Activated CD4-positive, alpha-beta T cell treated with anti-CD3 and anti-CD28 coated beads for 36 hours (primary cell): ENCODE measurements at regions not wholly inside any gene's neighbourhood (a gene's known extent, or its start where the extent isn't known, plus 50 kb on each side); places are given as distances from the start of the nearest gene placed in this dataset.
"Not testable (repeated sequence)": the region's sequence is repeated elsewhere in the genome, so short reads cannot be mapped to it uniquely, and the experiment has no call there.

Source experiments
- ATAC-seq: fragments of 200-7000 bp; cut with Tn5 transposase; one replicate; pipeline ENCODE4 v1.10.0; 2021; ENCODE audit warnings: mild to moderate bottlenecking, moderate library complexity
- CTCF ChIA-PET: fragments of 350-600 bp; sonication (Branson Sonifier 250); formaldehyde crosslinking; loops from one replicate; lab custom pipeline; 2021; ENCODE audit warnings: antibody characterized with exemption; lab: Charles Lee
- POLR2A ChIA-PET: fragments of 350-600 bp; sonication (Branson Sonifier 250); formaldehyde crosslinking; loops from one replicate; lab custom pipeline; 2021; ENCODE audit warnings: antibody characterized with exemption, inconsistent platforms; lab: Charles Lee
- DNase-seq: peaks from one replicate; pipeline ENCODE4 v3.0.0-alpha.2; 2020
- H3K27ac Mint-ChIP-seq: one replicate; pipeline ENCODE4 v1.8.0; 2021; ENCODE audit warnings: mixed read lengths
- H3K27me3 Mint-ChIP-seq: one replicate; pipeline ENCODE4 v1.8.0; 2021; ENCODE audit warnings: mixed read lengths
- H3K36me3 Mint-ChIP-seq: one replicate; pipeline ENCODE4 v1.8.0; 2021; ENCODE audit warnings: low read depth, mixed read lengths
- H3K4me1 Mint-ChIP-seq: one replicate; pipeline ENCODE4 v1.8.0; 2021; ENCODE audit warnings: mixed read lengths
- H3K4me3 Mint-ChIP-seq: one replicate; pipeline ENCODE4 v1.8.0; 2021; ENCODE audit warnings: mild to moderate bottlenecking, moderate library complexity, mixed read lengths
- H3K9me3 Mint-ChIP-seq: one replicate; pipeline ENCODE4 v1.8.0; 2021; ENCODE audit warnings: low read depth, mixed read lengths
- intact Hi-C, 2 experiments: fragments of 100-400 bp; cut with DNase I in 1 of 2; cut with micrococcal nuclease in 1 of 2; formaldehyde crosslinking; loops; one replicate each; pipeline versions ENCODE4 v1.14.2 to v1.15.1; 2022 to 2024; cut with DNase I, micrococcal nuclease

GRCh38 chr4:28514766-28515165 is 1654.1 kb downstream of the STIM2 start:
- intact Hi-C loops, H3K4me1 Mint-ChIP-seq, H3K27me3 Mint-ChIP-seq, H3K4me3 Mint-ChIP-seq, CTCF ChIA-PET, DNase-seq, H3K27ac Mint-ChIP-seq, H3K36me3 Mint-ChIP-seq, H3K9me3 Mint-ChIP-seq, ATAC-seq, POLR2A ChIA-PET: not testable (repeated sequence)

GRCh38 chr4:28518561-28519165 is 1658.0 kb downstream of the STIM2 start:
- Mint-ChIP-seq H3K4me1 (no peaks in the 10 kb centered on the region), H3K9me3 (peaks cover 9% of the 10 kb centered on the region), H3K27ac (no peak overlapping the region), H3K4me3 (no peak overlapping the region), H3K27me3 (no peaks in the 10 kb centered on the region), H3K36me3 (no peaks in the 10 kb centered on the region)
- intact Hi-C loops, result no loop called here
- ATAC-seq (no peak), DNase-seq (no peak)
- ChIA-PET CTCF (no interaction called here), POLR2A (no interaction called here)

- CTCF ChIA-PET, result no interaction called here
Measured at GRCh38 chr4:28523681-28524190, 1663.1 kb downstream of the STIM2 start.

GRCh38 chr4:28536124-28536523 is 1675.5 kb downstream of the STIM2 start:
- POLR2A ChIA-PET, result no interaction called here
- Mint-ChIP-seq H3K4me3 (no peak overlapping the region), H3K27ac (no peak overlapping the region), H3K9me3 (peaks cover 8% of the 10 kb centered on the region), H3K36me3 (no peaks in the 10 kb centered on the region), H3K4me1 (no peaks in the 10 kb centered on the region), H3K27me3 (no peaks in the 10 kb centered on the region)
- no peak for ATAC-seq
- intact Hi-C loops, result no loop called here
- no peak for DNase-seq
- CTCF ChIA-PET, result no interaction called here

More at GRCh38 chr4:28523681-28524190, 1663.1 kb downstream of the STIM2 start:
- ATAC-seq, result no peak
- Mint-ChIP-seq H3K9me3 (peaks cover 9% of the 10 kb centered on the region), H3K27ac (no peak overlapping the region), H3K4me3 (no peak overlapping the region), H3K27me3 (no peaks in the 10 kb centered on the region), H3K4me1 (no peaks in the 10 kb centered on the region), H3K36me3 (no peaks in the 10 kb centered on the region)
- intact Hi-C loops, result no loop called here
- POLR2A ChIA-PET, result no interaction called here
- DNase-seq, result no peak

GRCh38 chr4:28545986-28546385 is 1685.3 kb downstream of the STIM2 start:
- ATAC-seq (no peak), DNase-seq (no peak)
- POLR2A ChIA-PET, result no interaction called here
- intact Hi-C loops, result no loop called here
- Mint-ChIP-seq H3K27me3 (no peaks in the 10 kb centered on the region), H3K27ac (no peak overlapping the region), H3K4me1 (no peaks in the 10 kb centered on the region), H3K9me3 (peaks cover 1% of the 10 kb centered on the region), H3K4me3 (no peak overlapping the region), H3K36me3 (no peaks in the 10 kb centered on the region)
- CTCF ChIA-PET, result interaction anchor here (0.7 kb wide), 1 partner anchor 38 kb away, joined by 3 read pairs; no protein-coding TSS in a partner anchor

GRCh38 chr4:28548136-28548535 is 1687.5 kb downstream of the STIM2 start:
- intact Hi-C loops, result no loop called here
- no peak overlapping the region for H3K27ac Mint-ChIP-seq
- no peak for DNase-seq
- no peak overlapping the region for H3K4me3 Mint-ChIP-seq
- ChIA-PET CTCF (no interaction called here), POLR2A (no interaction called here)
- peaks cover 2% of the 10 kb centered on the region for H3K9me3 Mint-ChIP-seq
- no peaks in the 10 kb centered on the region for H3K27me3 Mint-ChIP-seq
- no peaks in the 10 kb centered on the region for H3K4me1 Mint-ChIP-seq
- no peak for ATAC-seq
- no peaks in the 10 kb centered on the region for H3K36me3 Mint-ChIP-seq

GRCh38 chr4:28548594-28548993 is 1688.0 kb downstream of the STIM2 start:
- ChIA-PET POLR2A (no interaction called here), CTCF (no interaction called here)
- no peak overlapping the region for H3K27ac Mint-ChIP-seq
- no peaks in the 10 kb centered on the region for H3K36me3 Mint-ChIP-seq
- H3K4me3 Mint-ChIP-seq, result no peak overlapping the region
- intact Hi-C loops, result no loop called here
- ATAC-seq (no peak), DNase-seq (no peak)
- peaks cover 2% of the 10 kb centered on the region for H3K9me3 Mint-ChIP-seq
- H3K4me1 Mint-ChIP-seq, result no peaks in the 10 kb centered on the region
- H3K27me3 Mint-ChIP-seq, result no peaks in the 10 kb centered on the region

- H3K27ac Mint-ChIP-seq, result no peak overlapping the region
- POLR2A ChIA-PET, result no interaction called here
- CTCF ChIA-PET, result no interaction called here
- no peaks in the 10 kb centered on the region for H3K4me1 Mint-ChIP-seq
- DNase-seq, result no peak
- H3K4me3 Mint-ChIP-seq, result no peak overlapping the region
- ATAC-seq, result no peak
- intact Hi-C loops, result no loop called here
- H3K36me3 Mint-ChIP-seq, result no peaks in the 10 kb centered on the region
- peaks cover 10% of the 10 kb centered on the region for H3K9me3 Mint-ChIP-seq
- H3K27me3 Mint-ChIP-seq, result no peaks in the 10 kb centered on the region
Measured at GRCh38 chr4:28555866-28556265, 1695.2 kb downstream of the STIM2 start.

- POLR2A ChIA-PET, result no interaction called here
- Mint-ChIP-seq H3K36me3 (no peaks in the 10 kb centered on the region), H3K4me1 (no peaks in the 10 kb centered on the region), H3K9me3 (peaks cover 7% of the 10 kb centered on the region), H3K27ac (no peak overlapping the region), H3K4me3 (no peak overlapping the region), H3K27me3 (no peaks in the 10 kb centered on the region)
- DNase-seq (no peak), ATAC-seq (no peak)
- intact Hi-C loops, result no loop called here
- CTCF ChIA-PET, result no interaction called here
Measured at GRCh38 chr4:28557755-28558154, 1697.1 kb downstream of the STIM2 start.

GRCh38 chr4:28558895-28559294 is 1698.3 kb downstream of the STIM2 start:
- Mint-ChIP-seq H3K36me3 (no peaks in the 10 kb centered on the region), H3K9me3 (peaks cover 7% of the 10 kb centered on the region), H3K27me3 (no peaks in the 10 kb centered on the region), H3K4me1 (no peaks in the 10 kb centered on the region), H3K4me3 (no peak overlapping the region), H3K27ac (no peak overlapping the region)
- ChIA-PET CTCF (no interaction called here), POLR2A (no interaction called here)
- ATAC-seq, result no peak
- intact Hi-C loops, result no loop called here
- DNase-seq, result no peak

- Mint-ChIP-seq H3K27me3 (no peaks in the 10 kb centered on the region), H3K9me3 (peaks cover 8% of the 10 kb centered on the region), H3K4me1 (no peaks in the 10 kb centered on the region), H3K27ac (no peak overlapping the region), H3K4me3 (no peak overlapping the region), H3K36me3 (no peaks in the 10 kb centered on the region)
- ATAC-seq (no peak), DNase-seq (no peak)
- intact Hi-C loops, result no loop called here
- ChIA-PET POLR2A (no interaction called here), CTCF (no interaction called here)
Measured at GRCh38 chr4:28562913-28563312, 1702.3 kb downstream of the STIM2 start.

GRCh38 chr4:28565396-28565795 is 1704.8 kb downstream of the STIM2 start:
- H3K9me3 Mint-ChIP-seq, result peaks cover 13% of the 10 kb centered on the region
- POLR2A ChIA-PET, result no interaction called here
- H3K4me1 Mint-ChIP-seq, result no peaks in the 10 kb centered on the region
- intact Hi-C loops, result no loop called here
- no peaks in the 10 kb centered on the region for H3K36me3 Mint-ChIP-seq
- H3K27me3 Mint-ChIP-seq, result no peaks in the 10 kb centered on the region
- ATAC-seq (no peak), DNase-seq (no peak)
- H3K27ac Mint-ChIP-seq, result no peak overlapping the region
- CTCF ChIA-PET, result no interaction called here
- H3K4me3 Mint-ChIP-seq, result no peak overlapping the region
